Neural progenitor cell (in vitro differentiated cells): ENCODE measurements at regions not wholly inside any gene's neighbourhood (a gene's known extent, or its start where the extent isn't known, plus 50 kb on each side); places are given as distances from the start of the nearest gene placed in this dataset.

Experiments
- DNase-seq: peaks from one replicate; pipeline ENCODE4 v3.0.0-alpha.2; 2016; ENCODE audit warnings: low spot score
- H2AFZ ChIP-seq: fragments of 200-600 bp; sonication (generic); replicated peaks from 2 replicates; pipeline ENCODE4 v1.6.1; 2016; ENCODE audit warnings: antibody characterized with exemption
- H3F3A ChIP-seq: fragments of 200-600 bp; sonication (generic); 2 replicates; pipeline ENCODE4 v1.6.1; 2016; ENCODE audit warnings: antibody characterized with exemption, low read depth
- H3K27ac ChIP-seq: fragments of 200-600 bp; sonication (generic); 2 replicates; pipeline ENCODE4 v1.5.1; 2016; ENCODE audit warnings: mild to moderate bottlenecking
- H3K27me3 ChIP-seq: fragments of 200-600 bp; sonication (generic); 2 replicates; pipeline ENCODE4 v1.6.1; 2016; ENCODE audit warnings: mild to moderate bottlenecking, moderate library complexity
- H3K36me3 ChIP-seq: fragments of 200-600 bp; sonication (generic); 2 replicates; pipeline ENCODE4 v1.5.1; 2016
- H3K4me1 ChIP-seq: fragments of 200-600 bp; sonication (generic); 2 replicates; pipeline ENCODE4 v1.6.1; 2016; ENCODE audit warnings: mixed run types
- H3K4me2 ChIP-seq: fragments of 200-600 bp; sonication (generic); 2 replicates; pipeline ENCODE4 v1.6.1; 2016
- H3K4me3 ChIP-seq: fragments of 200-600 bp; sonication (generic); 2 replicates; pipeline ENCODE4 v1.5.1; 2016
- H3K79me2 ChIP-seq: fragments of 200-600 bp; sonication (generic); 2 replicates; pipeline ENCODE4 v1.6.1; 2016; ENCODE audit warnings: low read depth
- H3K9ac ChIP-seq: fragments of 200-600 bp; sonication (generic); 2 replicates; pipeline ENCODE4 v1.6.1; 2016
- H3K9me3 ChIP-seq: fragments of 200-600 bp; sonication (generic); 2 replicates; pipeline ENCODE4 v1.5.1; 2016; ENCODE audit warnings: low read depth
- H4K20me1 ChIP-seq: fragments of 200-600 bp; sonication (generic); 2 replicates; pipeline ENCODE4 v1.6.1; 2016; ENCODE audit warnings: low read depth
- H3K27ac Mint-ChIP-seq: 3 replicates; pipeline ENCODE4 v1.8.0; 2021; ENCODE audit warnings: mixed read lengths
- H3K27me3 Mint-ChIP-seq: 2 replicates; pipeline ENCODE4 v1.8.0; 2022; ENCODE audit warnings: low read depth, mild to moderate bottlenecking, inconsistent platforms, moderate library complexity, mixed read lengths; ENCODE audit not compliant: insufficient read depth
- H3K36me3 Mint-ChIP-seq: 3 replicates; pipeline ENCODE4 v1.8.0; 2021; ENCODE audit warnings: mixed read lengths
- H3K4me1 Mint-ChIP-seq: 3 replicates; pipeline ENCODE4 v1.8.0; 2021; ENCODE audit warnings: mixed read lengths
- H3K4me3 Mint-ChIP-seq: 3 replicates; pipeline ENCODE4 v1.8.0; 2021; ENCODE audit warnings: mild to moderate bottlenecking, moderate library complexity, mixed read lengths
- H3K9me3 Mint-ChIP-seq: 3 replicates; pipeline ENCODE4 v1.8.0; 2020; ENCODE audit warnings: mixed read lengths
- CTCF ChIP-seq: fragments of 200-600 bp; sonication (generic); IDR thresholded peaks from 2 replicates; pipeline ENCODE4 v1.5.1; 2017; ENCODE audit warnings: antibody characterized with exemption, mild to moderate bottlenecking
- EZH2 ChIP-seq: fragments of 200-600 bp; sonication (generic); IDR thresholded peaks from 2 replicates; pipeline ENCODE4 v1.6.1; 2017; ENCODE audit warnings: antibody characterized with exemption, mild to moderate bottlenecking, moderate library complexity
- EZH2phosphoT487 ChIP-seq: fragments of 200-600 bp; sonication (generic); IDR thresholded peaks from 2 replicates; pipeline ENCODE4 v1.6.1; 2017; ENCODE audit warnings: antibody characterized with exemption

- H3K36me3 Mint-ChIP-seq: no peaks in the 10 kb centered on the region
- no peaks in the 10 kb centered on the region for H3K4me1 ChIP-seq
- peaks cover 2% of the 10 kb centered on the region for H3K27me3 Mint-ChIP-seq
- no peak for TF ChIP-seq EZH2
- TF ChIP-seq EZH2phosphoT487: no peak
- no peak for TF ChIP-seq CTCF
- no peak overlapping the region for H3K4me3 Mint-ChIP-seq
- no peak overlapping the region for H3K4me2 ChIP-seq
- H3K27ac Mint-ChIP-seq: no peak overlapping the region
- H3K4me1 Mint-ChIP-seq: no peaks in the 10 kb centered on the region
- H3K9ac ChIP-seq: no peak overlapping the region
- no peak overlapping the region for H3K27ac ChIP-seq
- H3K79me2 ChIP-seq: no peaks in the 10 kb centered on the region
- no peaks in the 10 kb centered on the region for H3K9me3 ChIP-seq
- no peaks in the 10 kb centered on the region for H4K20me1 ChIP-seq
- H3K36me3 ChIP-seq: no peaks in the 10 kb centered on the region
- no peak for DNase-seq
- H3K9me3 Mint-ChIP-seq: no peaks in the 10 kb centered on the region
- H3F3A ChIP-seq: no peaks in the 10 kb centered on the region
- no peak overlapping the region for H3K4me3 ChIP-seq
- H2AFZ ChIP-seq: no peak overlapping the region
- no peaks in the 10 kb centered on the region for H3K27me3 ChIP-seq
These were observed 169.7 kb upstream of the CDH5 start for GRCh38 chr16:66196770-66197169.

GRCh38 chr16:66194866-66195265 is 171.6 kb upstream of the CDH5 start:
- Histone ChIP-seq H3K9ac (no peak overlapping the region), H3K36me3 (no peaks in the 10 kb centered on the region), H3K4me3 (no peak overlapping the region), H3F3A (no peaks in the 10 kb centered on the region), H3K27me3 (no peaks in the 10 kb centered on the region), H3K27ac (no peak overlapping the region), H3K9me3 (no peaks in the 10 kb centered on the region), H3K79me2 (no peaks in the 10 kb centered on the region), H3K4me2 (no peak overlapping the region), H4K20me1 (no peaks in the 10 kb centered on the region), H2AFZ (no peak overlapping the region), H3K4me1 (no peaks in the 10 kb centered on the region)
- Mint-ChIP-seq H3K27ac (no peak overlapping the region), H3K9me3 (no peaks in the 10 kb centered on the region), H3K4me1 (peaks cover 4% of the 10 kb centered on the region), H3K27me3 (peaks cover 4% of the 10 kb centered on the region), H3K36me3 (no peaks in the 10 kb centered on the region), H3K4me3 (no peak overlapping the region)
- DNase-seq: no peak
- TF ChIP-seq CTCF (no peak), EZH2phosphoT487 (no peak), EZH2 (no peak)

DNA sequence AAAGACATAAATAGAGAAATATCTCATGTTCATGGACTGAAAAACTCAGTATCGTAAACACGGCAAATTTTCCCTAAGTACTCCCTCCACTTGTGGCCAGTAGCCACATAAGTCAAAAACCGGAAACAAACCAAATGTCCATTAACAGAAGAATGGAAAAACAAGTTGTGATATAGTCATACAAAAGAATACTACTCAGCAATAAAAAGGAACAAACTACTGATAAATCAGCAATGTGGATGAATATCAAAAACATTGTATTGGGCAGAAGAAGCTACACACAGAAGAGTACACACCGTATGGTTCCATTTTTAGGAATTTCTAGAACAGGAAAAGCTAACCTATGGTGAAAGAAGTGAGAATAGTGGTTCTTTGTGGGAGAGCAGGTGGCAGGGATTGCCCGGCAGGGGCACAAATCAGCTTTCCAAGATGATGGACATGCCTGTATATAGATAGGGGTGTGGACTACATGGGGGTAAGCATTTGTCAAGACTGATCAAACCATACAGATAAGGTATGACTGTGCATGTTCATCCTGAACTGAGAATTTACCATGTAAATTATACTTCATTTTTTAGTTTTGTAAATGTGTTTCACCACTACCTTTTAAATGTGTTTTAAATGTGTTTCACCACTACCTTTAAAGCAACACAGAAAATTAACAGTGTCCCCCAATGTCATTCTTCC is 172.8 kb upstream of the CDH5 start:
- H3K27ac Mint-ChIP-seq: no peak overlapping the region
- Histone ChIP-seq H2AFZ (no peak overlapping the region), H3K4me1 (peaks cover 9% of the 10 kb centered on the region), H3K79me2 (no peaks in the 10 kb centered on the region), H3K27me3 (no peaks in the 10 kb centered on the region), H3K4me3 (no peak overlapping the region), H3K9me3 (no peaks in the 10 kb centered on the region), H4K20me1 (no peaks in the 10 kb centered on the region), H3K27ac (no peak overlapping the region), H3K9ac (no peak overlapping the region), H3F3A (no peaks in the 10 kb centered on the region), H3K36me3 (no peaks in the 10 kb centered on the region), H3K4me2 (no peak overlapping the region)
- no peak for DNase-seq
- peaks cover 16% of the 10 kb centered on the region for H3K4me1 Mint-ChIP-seq
- no peaks in the 10 kb centered on the region for H3K36me3 Mint-ChIP-seq
- TF ChIP-seq EZH2 (no peak), CTCF (no peak), EZH2phosphoT487 (no peak)
- no peak overlapping the region for H3K4me3 Mint-ChIP-seq
- peaks cover 4% of the 10 kb centered on the region for H3K27me3 Mint-ChIP-seq
- no peaks in the 10 kb centered on the region for H3K9me3 Mint-ChIP-seq
